ENCODE measurements at regions not wholly inside any gene's neighbourhood (a gene's known extent, or its start where the extent isn't known, plus 50 kb on each side); places are given as distances from the start of the nearest gene placed in this dataset.

GRCh38 chr11:15873501-15873900 lies 482.8 kb downstream of the SOX6 start:
- no peak for TF ChIP-seq POLR2AphosphoS5 (IDR thresholded peaks at IDR 0.05; ENCODE audit: low read depth, low read length)
- no peak for TF ChIP-seq REST (IDR thresholded peaks at IDR 0.05; ENCODE audit: insufficient read depth in 1 of 2, low read depth in 2 of 2, low read length in 2 of 2)
